ENCODE measurements at regions not wholly inside any gene's neighbourhood (a gene's known extent, or its start where the extent isn't known, plus 50 kb on each side); places are given as distances from the start of the nearest gene placed in this dataset.

- Mint-ChIP-seq H3K9me3 (ENCODE audit: insufficient read depth) (no peaks in the 10 kb centered on the region), H3K4me3 (no peak overlapping the region), H3K27me3 (no peaks in the 10 kb centered on the region), H3K4me1 (no peaks in the 10 kb centered on the region), H3K27ac (no peak overlapping the region)
- Histone ChIP-seq H2AFZ (ENCODE audit: insufficient read depth, low read depth, low read length, poor library complexity, severe bottlenecking) (no peak overlapping the region), H3K36me3 (replicated peaks in 1 of 2; ENCODE audit: control extremely low read depth in 1 of 2, control insufficient read depth in 1 of 2, extremely low read depth in 1 of 2, insufficient read depth in 2 of 2, low read length in 1 of 2) (no peaks in the 10 kb centered on the region), H3K4me1 (ENCODE audit: control insufficient read depth in 2 of 2, insufficient read depth in 2 of 2, low read length in 2 of 2) (no peaks in the 10 kb centered on the region), H4K20me1 (ENCODE audit: control insufficient read depth, insufficient read depth, low read length, poor library complexity, severe bottlenecking) (no peaks in the 10 kb centered on the region), H3K79me2 (ENCODE audit: control insufficient read depth, insufficient read depth, low read length) (no peaks in the 10 kb centered on the region), H3K9me3 (ENCODE audit: control extremely low read depth in 1 of 3, control insufficient read depth in 2 of 3, insufficient read depth in 1 of 3, low read length in 2 of 3) (peaks cover 0 to 9% (median 0%) of the 10 kb centered on the region in 3 donors), H3K9ac (ENCODE audit: low read length) (no peak overlapping the region), H3K4me2 (replicated peaks; ENCODE audit: low read depth, low read length, poor library complexity, severe bottlenecking) (no peak overlapping the region), H3K4me3 (ENCODE audit: control extremely low read depth in 1 of 5, extremely low read depth in 1 of 5, insufficient read depth in 1 of 5, low read depth in 2 of 5, low read length in 4 of 5) (no peak overlapping the region), H3K27ac (ENCODE audit: low read length in 2 of 2) (no peak overlapping the region), H3K27me3 (replicated peaks in 1 of 4; ENCODE audit: control extremely low read depth in 1 of 4, control insufficient read depth in 3 of 4, insufficient read depth in 4 of 4, low read length in 3 of 4) (no peaks in the 10 kb centered on the region)
- TF ChIP-seq EZH2 (IDR thresholded peaks at IDR 0.05; ENCODE audit: borderline replicate concordance, insufficient read depth, low read depth, low read length, poor library complexity, severe bottlenecking) (no peak), CTCF (IDR thresholded peaks at IDR 0.05) (no peak)
- ChIA-PET POLR2A (no interaction called here), CTCF (no interaction called here)
- DNase-seq (no peak), ATAC-seq (ENCODE audit: low read depth) (no peak)
- intact Hi-C loops (cut with micrococcal nuclease) = no loop called here
- 67% methylated on average over 1 of the region's 3 CpGs for WGBS (ENCODE audit: insufficient coverage)
Observed at GRCh38 chr18:6650127-6650507, 79.4 kb upstream of the ARHGAP28 start.

DNA sequence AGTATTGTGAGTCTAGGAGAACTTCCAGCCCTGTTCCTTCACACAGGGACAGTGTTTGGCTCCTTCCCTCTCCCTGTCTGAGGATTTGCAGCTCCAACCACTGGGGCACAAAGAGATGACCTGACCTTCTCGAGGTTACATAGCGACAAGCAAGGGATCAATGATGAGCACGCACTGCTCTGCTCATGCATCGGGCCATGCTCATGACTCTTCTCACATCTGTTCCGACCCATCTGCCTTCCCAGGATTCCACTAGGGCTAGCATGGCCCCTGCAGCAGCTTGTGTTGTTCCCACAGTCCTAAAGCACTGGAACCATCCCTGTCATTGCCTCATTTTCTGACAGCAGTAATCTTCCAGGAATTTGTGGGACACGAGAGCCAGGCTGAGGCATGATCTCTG lies 78.8 kb upstream of the ARHGAP28 start:
- Histone ChIP-seq H3K27ac (ENCODE audit: low read length in 2 of 2) (no peak overlapping the region), H3K4me3 (ENCODE audit: control extremely low read depth in 1 of 5, extremely low read depth in 1 of 5, insufficient read depth in 1 of 5, low read depth in 2 of 5, low read length in 4 of 5) (no peak overlapping the region), H3K36me3 (replicated peaks in 1 of 2; ENCODE audit: control extremely low read depth in 1 of 2, control insufficient read depth in 1 of 2, extremely low read depth in 1 of 2, insufficient read depth in 2 of 2, low read length in 1 of 2) (no peaks in the 10 kb centered on the region), H3K4me1 (ENCODE audit: control insufficient read depth in 2 of 2, insufficient read depth in 2 of 2, low read length in 2 of 2) (no peaks in the 10 kb centered on the region), H4K20me1 (ENCODE audit: control insufficient read depth, insufficient read depth, low read length, poor library complexity, severe bottlenecking) (no peaks in the 10 kb centered on the region), H3K9ac (ENCODE audit: low read length) (no peak overlapping the region), H3K27me3 (replicated peaks in 1 of 4; ENCODE audit: control extremely low read depth in 1 of 4, control insufficient read depth in 3 of 4, insufficient read depth in 4 of 4, low read length in 3 of 4) (no peaks in the 10 kb centered on the region), H3K79me2 (ENCODE audit: control insufficient read depth, insufficient read depth, low read length) (no peaks in the 10 kb centered on the region), H2AFZ (ENCODE audit: insufficient read depth, low read depth, low read length, poor library complexity, severe bottlenecking) (no peak overlapping the region), H3K4me2 (replicated peaks; ENCODE audit: low read depth, low read length, poor library complexity, severe bottlenecking) (no peak overlapping the region), H3K9me3 (ENCODE audit: control extremely low read depth in 1 of 3, control insufficient read depth in 2 of 3, insufficient read depth in 1 of 3, low read length in 2 of 3) (peaks cover 0 to 11% (median 0%) of the 10 kb centered on the region in 3 donors)
- intact Hi-C loops (cut with micrococcal nuclease) = no loop called here
- POLR2A ChIA-PET = no interaction called here
- ATAC-seq (ENCODE audit: low read depth) (no peak), DNase-seq (peak; percentile 1)
- Mint-ChIP-seq H3K27ac (no peak overlapping the region), H3K4me3 (no peak overlapping the region), H3K9me3 (ENCODE audit: insufficient read depth) (no peaks in the 10 kb centered on the region), H3K4me1 (no peaks in the 10 kb centered on the region), H3K27me3 (no peaks in the 10 kb centered on the region)
- CTCF ChIA-PET = no interaction called here
- 76% methylated on average over 6 of the region's 6 CpGs for WGBS (ENCODE audit: insufficient coverage)
- no peak for TF ChIP-seq EZH2 (IDR thresholded peaks at IDR 0.05; ENCODE audit: borderline replicate concordance, insufficient read depth, low read depth, low read length, poor library complexity, severe bottlenecking)
- no peak for TF ChIP-seq CTCF (IDR thresholded peaks at IDR 0.05)
